ENCODE measurements at regions not wholly inside any gene's neighbourhood (a gene's known extent, or its start where the extent isn't known, plus 50 kb on each side); places are given as distances from the start of the nearest gene placed in this dataset.

DNA sequence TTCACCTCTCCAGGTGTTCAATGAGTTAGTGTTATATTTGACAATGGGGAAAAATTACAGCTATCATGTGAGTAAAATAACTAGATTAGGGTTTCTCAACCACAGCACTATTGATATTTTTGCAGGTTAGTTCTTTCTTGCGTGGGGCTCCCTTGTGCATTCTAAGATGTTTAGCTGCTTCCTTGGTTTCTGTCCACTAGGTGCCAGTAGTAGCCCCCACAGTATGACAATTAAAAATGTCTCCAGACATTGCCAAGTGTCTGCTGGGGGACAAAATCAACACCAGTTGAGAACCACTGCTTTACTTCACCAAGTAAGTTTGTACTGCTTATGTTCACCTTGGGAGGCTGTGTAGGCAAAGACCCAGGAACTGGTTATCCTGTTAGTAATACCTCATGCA, 618.7 kb downstream of the EDEM1 start:
- no peak overlapping the region for H3K4me3 Mint-ChIP-seq
- TF ChIP-seq, protein P1, sequence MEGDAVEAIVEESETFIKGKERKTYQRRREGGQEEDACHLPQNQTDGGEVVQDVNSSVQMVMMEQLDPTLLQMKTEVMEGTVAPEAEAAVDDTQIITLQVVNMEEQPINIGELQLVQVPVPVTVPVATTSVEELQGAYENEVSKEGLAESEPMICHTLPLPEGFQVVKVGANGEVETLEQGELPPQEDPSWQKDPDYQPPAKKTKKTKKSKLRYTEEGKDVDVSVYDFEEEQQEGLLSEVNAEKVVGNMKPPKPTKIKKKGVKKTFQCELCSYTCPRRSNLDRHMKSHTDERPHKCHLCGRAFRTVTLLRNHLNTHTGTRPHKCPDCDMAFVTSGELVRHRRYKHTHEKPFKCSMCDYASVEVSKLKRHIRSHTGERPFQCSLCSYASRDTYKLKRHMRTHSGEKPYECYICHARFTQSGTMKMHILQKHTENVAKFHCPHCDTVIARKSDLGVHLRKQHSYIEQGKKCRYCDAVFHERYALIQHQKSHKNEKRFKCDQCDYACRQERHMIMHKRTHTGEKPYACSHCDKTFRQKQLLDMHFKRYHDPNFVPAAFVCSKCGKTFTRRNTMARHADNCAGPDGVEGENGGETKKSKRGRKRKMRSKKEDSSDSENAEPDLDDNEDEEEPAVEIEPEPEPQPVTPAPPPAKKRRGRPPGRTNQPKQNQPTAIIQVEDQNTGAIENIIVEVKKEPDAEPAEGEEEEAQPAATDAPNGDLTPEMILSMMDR (IDR thresholded peaks at IDR 0.05), result no peak
- CTCF ChIA-PET, result no interaction called here
- no peak for DNase-seq
- H3K36me3 Mint-ChIP-seq (ENCODE audit: low read depth), result no peaks in the 10 kb centered on the region
- H3K9me3 Mint-ChIP-seq, result no peaks in the 10 kb centered on the region
- POLR2A ChIA-PET, result no interaction called here
- H3K27ac Mint-ChIP-seq, result no peak overlapping the region
- no peaks in the 10 kb centered on the region for H3K27me3 Mint-ChIP-seq
- intact Hi-C loops (cut with micrococcal nuclease), result no loop called here
- no peaks in the 10 kb centered on the region for H3K4me1 Mint-ChIP-seq (ENCODE audit: low read depth)
- no peak for ATAC-seq

DNA sequence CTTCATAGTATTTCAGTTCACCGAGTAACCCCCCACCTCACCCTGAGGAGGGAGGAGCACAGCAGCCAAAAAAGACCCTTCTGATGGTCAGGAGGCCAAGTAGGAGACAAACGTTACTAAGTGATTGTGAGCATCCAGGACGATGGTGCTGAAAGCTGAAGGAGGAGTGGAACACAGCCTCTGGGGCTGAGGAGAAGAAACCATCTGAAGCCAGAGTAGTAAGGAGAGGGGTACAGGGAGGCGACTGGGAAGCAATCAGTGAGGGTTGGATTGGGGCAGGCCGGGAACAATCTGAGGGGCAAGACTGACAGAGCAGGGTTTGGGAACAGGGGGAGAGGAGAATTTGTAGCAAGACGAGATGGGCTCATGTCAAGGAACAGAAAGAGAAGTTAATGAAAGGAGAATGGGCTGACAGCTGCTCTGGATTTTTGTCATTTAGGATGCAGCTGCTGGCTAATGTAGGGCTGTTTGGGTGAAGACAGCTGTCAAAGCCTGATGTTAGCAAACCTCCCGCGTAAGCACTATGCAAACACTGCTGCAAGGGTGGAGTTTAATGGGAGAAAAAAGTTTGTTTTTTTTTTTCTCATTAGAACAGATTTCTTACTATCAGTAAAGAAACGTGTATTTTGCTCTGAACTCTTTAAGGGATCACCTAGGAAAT, 622.2 kb downstream of the EDEM1 start:
- H3K27ac Mint-ChIP-seq, result no peak overlapping the region
- DNase-seq, result no peak
- H3K27me3 Mint-ChIP-seq, result no peaks in the 10 kb centered on the region
- TF ChIP-seq, protein P1 (IDR thresholded peaks at IDR 0.05), result no peak
- no peaks in the 10 kb centered on the region for H3K36me3 Mint-ChIP-seq (ENCODE audit: low read depth)
- ChIA-PET CTCF (no interaction called here), POLR2A (no interaction called here)
- no peaks in the 10 kb centered on the region for H3K9me3 Mint-ChIP-seq
- no peak for ATAC-seq
- intact Hi-C loops (cut with micrococcal nuclease), result no loop called here
- H3K4me3 Mint-ChIP-seq, result no peak overlapping the region
- H3K4me1 Mint-ChIP-seq (ENCODE audit: low read depth), result no peaks in the 10 kb centered on the region

DNA sequence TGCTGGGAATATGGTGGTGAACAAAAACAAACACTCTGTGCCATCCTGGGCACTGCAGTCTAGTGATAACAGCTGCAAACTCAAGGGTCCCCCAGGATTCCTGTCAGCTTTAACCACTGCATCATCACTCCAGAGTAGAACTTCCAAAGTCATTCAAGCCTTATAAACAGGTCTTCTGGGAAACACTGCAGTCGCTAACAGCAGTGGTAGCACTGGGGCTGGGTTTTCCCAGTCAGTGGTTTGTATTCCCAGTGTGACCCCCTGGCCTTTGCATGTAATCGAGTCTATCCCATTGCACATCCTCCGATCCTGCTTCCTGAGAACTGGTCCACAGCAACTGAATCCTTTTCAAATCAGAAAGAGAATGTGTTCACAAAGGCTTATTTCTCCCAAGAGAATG, 623.5 kb downstream of the EDEM1 start:
- H3K4me3 Mint-ChIP-seq, result no peak overlapping the region
- ATAC-seq (no peak), DNase-seq (no peak)
- intact Hi-C loops (cut with micrococcal nuclease), result no loop called here
- no peaks in the 10 kb centered on the region for H3K36me3 Mint-ChIP-seq (ENCODE audit: low read depth)
- ChIA-PET CTCF (no interaction called here), POLR2A (no interaction called here)
- TF ChIP-seq, protein P1 (IDR thresholded peaks at IDR 0.05), result no peak
- no peaks in the 10 kb centered on the region for H3K4me1 Mint-ChIP-seq (ENCODE audit: low read depth)
- H3K9me3 Mint-ChIP-seq, result no peaks in the 10 kb centered on the region
- H3K27ac Mint-ChIP-seq, result no peak overlapping the region
- H3K27me3 Mint-ChIP-seq, result no peaks in the 10 kb centered on the region

DNA sequence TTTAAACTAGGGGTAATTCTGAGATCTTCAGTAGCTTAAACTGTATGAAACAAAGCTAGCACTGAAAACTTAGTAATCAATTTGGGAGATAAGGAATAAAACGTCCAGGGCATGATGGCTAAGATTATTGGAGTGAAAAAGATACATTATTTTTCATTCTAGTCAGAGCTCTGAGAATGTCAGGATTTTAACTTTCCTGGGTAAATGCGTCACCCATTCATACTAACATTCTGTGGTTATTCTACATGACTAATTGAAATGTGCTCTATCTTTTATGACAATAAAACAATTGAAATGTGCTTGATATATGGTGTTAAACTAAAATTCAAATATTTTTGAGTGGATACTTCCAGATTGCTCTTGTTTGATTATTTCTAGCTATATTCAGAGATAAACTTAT, 626.0 kb downstream of the EDEM1 start:
- ATAC-seq (no peak), DNase-seq (no peak)
- intact Hi-C loops (cut with micrococcal nuclease), result no loop called here
- no peaks in the 10 kb centered on the region for H3K9me3 Mint-ChIP-seq
- H3K4me3 Mint-ChIP-seq, result no peak overlapping the region
- H3K4me1 Mint-ChIP-seq (ENCODE audit: low read depth), result no peaks in the 10 kb centered on the region
- TF ChIP-seq, protein P1 (IDR thresholded peaks at IDR 0.05), result no peak
- no peak overlapping the region for H3K27ac Mint-ChIP-seq
- POLR2A ChIA-PET, result no interaction called here
- H3K36me3 Mint-ChIP-seq (ENCODE audit: low read depth), result no peaks in the 10 kb centered on the region
- CTCF ChIA-PET, result interaction anchor here (1.0 kb wide), 1 partner anchor 9 kb away, joined by 4 read pairs; no protein-coding TSS in a partner anchor
- H3K27me3 Mint-ChIP-seq, result no peaks in the 10 kb centered on the region

DNA sequence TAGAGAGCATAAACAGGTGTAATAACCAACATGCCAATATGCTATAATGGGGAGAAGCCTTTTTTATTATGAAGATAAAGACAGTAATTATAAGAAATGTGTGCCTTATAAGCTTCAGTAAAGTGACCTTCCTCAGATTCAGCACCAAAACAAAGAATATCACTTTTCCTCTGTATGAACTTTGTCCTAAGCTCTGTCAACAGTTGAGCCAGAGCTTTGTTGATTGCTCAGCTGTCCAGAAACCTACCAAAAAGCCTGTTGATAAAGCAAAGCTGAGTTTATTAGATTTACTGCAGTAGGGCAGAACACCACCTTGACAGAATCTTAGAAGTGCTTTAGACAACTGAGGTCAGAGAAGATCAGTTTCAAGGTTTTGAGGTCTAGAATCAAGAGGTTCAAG, 635.3 kb downstream of the EDEM1 start:
- Mint-ChIP-seq H3K4me3 (no peak overlapping the region), H3K4me1 (ENCODE audit: low read depth) (no peaks in the 10 kb centered on the region), H3K9me3 (no peaks in the 10 kb centered on the region), H3K27ac (no peak overlapping the region), H3K27me3 (no peaks in the 10 kb centered on the region), H3K36me3 (ENCODE audit: low read depth) (no peaks in the 10 kb centered on the region)
- DNase-seq, result no peak
- ChIA-PET POLR2A (no interaction called here), CTCF (interaction anchor here (1.8 kb wide), 1 partner anchor 9 kb away, joined by 4 read pairs; no protein-coding TSS in a partner anchor)
- ATAC-seq, result no peak
- TF ChIP-seq, protein P1 (IDR thresholded peaks at IDR 0.05), result no peak
- intact Hi-C loops (cut with micrococcal nuclease), result no loop called here
